ENCODE measurements at regions not wholly inside any gene's neighbourhood (a gene's known extent, or its start where the extent isn't known, plus 50 kb on each side); places are given as distances from the start of the nearest gene placed in this dataset.
A peak's percentile ranks its signal among the peaks of the same experiment; 100 is the strongest.

- no peak for TF ChIP-seq CTCF (conservative IDR thresholded peaks at IDR 0.05; ENCODE audit: low read depth, low read length)
- DNase-seq (ENCODE audit: low read depth): peak; percentile 15
- H3K4me3 ChIP-seq (ENCODE audit: low read depth, low read length): no peak overlapping the region
Observed at GRCh38 chr1:108046026-108046425, 81.0 kb upstream of the VAV3 start.

- no peak for DNase-seq (ENCODE audit: low read depth)
- no peak overlapping the region for H3K4me3 ChIP-seq (ENCODE audit: low read depth, low read length)
- no peak for TF ChIP-seq CTCF (conservative IDR thresholded peaks at IDR 0.05; ENCODE audit: low read depth, low read length)
Observed at GRCh38 chr1:108045460-108045859, 80.5 kb upstream of the VAV3 start.

GRCh38 chr1:108044318-108044717 is 79.3 kb upstream of the VAV3 start:
- DNase-seq (ENCODE audit: low read depth): no peak
- no peak overlapping the region for H3K4me3 ChIP-seq (ENCODE audit: low read depth, low read length)
- no peak for TF ChIP-seq CTCF (conservative IDR thresholded peaks at IDR 0.05; ENCODE audit: low read depth, low read length)

GRCh38 chr1:108043707-108044106 is 78.7 kb upstream of the VAV3 start:
- DNase-seq (ENCODE audit: low read depth): no peak
- no peak for TF ChIP-seq CTCF (conservative IDR thresholded peaks at IDR 0.05; ENCODE audit: low read depth, low read length)
- no peak overlapping the region for H3K4me3 ChIP-seq (ENCODE audit: low read depth, low read length)

- H3K4me3 ChIP-seq (ENCODE audit: low read depth, low read length): no peak overlapping the region
- DNase-seq (ENCODE audit: low read depth): no peak
- TF ChIP-seq CTCF (conservative IDR thresholded peaks at IDR 0.05; ENCODE audit: low read depth, low read length): no peak
Observed at GRCh38 chr1:108042610-108043009, 77.6 kb upstream of the VAV3 start.

- H3K4me3 ChIP-seq (ENCODE audit: low read depth, low read length): no peak overlapping the region
- no peak for DNase-seq (ENCODE audit: low read depth)
- TF ChIP-seq CTCF (conservative IDR thresholded peaks at IDR 0.05; ENCODE audit: low read depth, low read length): no peak
Observed at GRCh38 chr1:108041360-108042142, 76.6 kb upstream of the VAV3 start.

- H3K4me3 ChIP-seq (ENCODE audit: low read depth, low read length): no peak overlapping the region
- no peak for TF ChIP-seq CTCF (conservative IDR thresholded peaks at IDR 0.05; ENCODE audit: low read depth, low read length)
- no peak for DNase-seq (ENCODE audit: low read depth)
Observed at GRCh38 chr1:108038653-108039236, 73.8 kb upstream of the VAV3 start.

Data from choroid plexus epithelial cell (primary cell).